ENCODE measurements at regions not wholly inside any gene's neighbourhood (a gene's known extent, or its start where the extent isn't known, plus 50 kb on each side); places are given as distances from the start of the nearest gene placed in this dataset.

DNA sequence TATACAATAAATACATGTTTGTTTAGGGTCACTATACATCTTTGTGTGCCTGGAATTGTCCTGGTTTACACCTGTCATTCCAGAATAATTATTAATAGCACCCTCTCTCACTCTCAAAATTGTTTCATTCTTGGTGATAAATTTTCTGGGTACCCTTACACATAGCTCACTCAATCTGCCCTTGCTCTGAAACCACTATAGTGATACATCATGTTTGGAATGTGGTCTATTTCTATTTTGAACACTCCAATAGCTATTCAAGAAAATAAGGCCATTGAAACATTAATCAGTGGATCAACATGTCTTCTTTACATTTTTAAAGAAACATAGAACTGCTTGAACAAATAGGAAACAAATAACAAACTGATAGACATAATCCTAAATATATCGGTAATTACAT, 158.7 kb downstream of the ARRDC3 start:
- TF ChIP-seq, protein P1, sequence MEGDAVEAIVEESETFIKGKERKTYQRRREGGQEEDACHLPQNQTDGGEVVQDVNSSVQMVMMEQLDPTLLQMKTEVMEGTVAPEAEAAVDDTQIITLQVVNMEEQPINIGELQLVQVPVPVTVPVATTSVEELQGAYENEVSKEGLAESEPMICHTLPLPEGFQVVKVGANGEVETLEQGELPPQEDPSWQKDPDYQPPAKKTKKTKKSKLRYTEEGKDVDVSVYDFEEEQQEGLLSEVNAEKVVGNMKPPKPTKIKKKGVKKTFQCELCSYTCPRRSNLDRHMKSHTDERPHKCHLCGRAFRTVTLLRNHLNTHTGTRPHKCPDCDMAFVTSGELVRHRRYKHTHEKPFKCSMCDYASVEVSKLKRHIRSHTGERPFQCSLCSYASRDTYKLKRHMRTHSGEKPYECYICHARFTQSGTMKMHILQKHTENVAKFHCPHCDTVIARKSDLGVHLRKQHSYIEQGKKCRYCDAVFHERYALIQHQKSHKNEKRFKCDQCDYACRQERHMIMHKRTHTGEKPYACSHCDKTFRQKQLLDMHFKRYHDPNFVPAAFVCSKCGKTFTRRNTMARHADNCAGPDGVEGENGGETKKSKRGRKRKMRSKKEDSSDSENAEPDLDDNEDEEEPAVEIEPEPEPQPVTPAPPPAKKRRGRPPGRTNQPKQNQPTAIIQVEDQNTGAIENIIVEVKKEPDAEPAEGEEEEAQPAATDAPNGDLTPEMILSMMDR (IDR thresholded peaks at IDR 0.05), result no peak
- no peak for TF ChIP-seq POLR2A (IDR thresholded peaks at IDR 0.05)

Measured in heart left ventricle (tissue), 13 donors.